ENCODE measurements at regions not wholly inside any gene's neighbourhood (a gene's known extent, or its start where the extent isn't known, plus 50 kb on each side); places are given as distances from the start of the nearest gene placed in this dataset.

- no peak for TF ChIP-seq CTCF (IDR thresholded peaks at IDR 0.05; ENCODE audit: control insufficient read depth, insufficient read depth, low read depth, low read length, missing control alignments)
- DNase-seq (ENCODE audit: low read depth) = no peak
- H3K4me3 ChIP-seq (ENCODE audit: control insufficient read depth, low read depth, low read length) = no peak overlapping the region
Measured at GRCh38 chr2:146997488-146997887, 847.3 kb upstream of the ACVR2A start.

GRCh38 chr2:146994246-146994645 lies 850.6 kb upstream of the ACVR2A start:
- no peak for DNase-seq (ENCODE audit: low read depth)
- H3K4me3 ChIP-seq (ENCODE audit: control insufficient read depth, low read depth, low read length) = no peak overlapping the region
- no peak for TF ChIP-seq CTCF (IDR thresholded peaks at IDR 0.05; ENCODE audit: control insufficient read depth, insufficient read depth, low read depth, low read length, missing control alignments)

GRCh38 chr2:146992466-146992865 lies 852.4 kb upstream of the ACVR2A start:
- DNase-seq (ENCODE audit: low read depth) = no peak
- TF ChIP-seq CTCF (IDR thresholded peaks at IDR 0.05; ENCODE audit: control insufficient read depth, insufficient read depth, low read depth, low read length, missing control alignments) = no peak
- H3K4me3 ChIP-seq (ENCODE audit: control insufficient read depth, low read depth, low read length) = no peak overlapping the region

GRCh38 chr2:146992057-146992456 lies 852.8 kb upstream of the ACVR2A start:
- no peak overlapping the region for H3K4me3 ChIP-seq (ENCODE audit: control insufficient read depth, low read depth, low read length)
- TF ChIP-seq CTCF (IDR thresholded peaks at IDR 0.05; ENCODE audit: control insufficient read depth, insufficient read depth, low read depth, low read length, missing control alignments) = no peak
- no peak for DNase-seq (ENCODE audit: low read depth)

GRCh38 chr2:146990311-146991054 lies 854.3 kb upstream of the ACVR2A start:
- H3K4me3 ChIP-seq (ENCODE audit: control insufficient read depth, low read depth, low read length) = no peak overlapping the region
- DNase-seq (ENCODE audit: low read depth) = no peak
- TF ChIP-seq CTCF (IDR thresholded peaks at IDR 0.05; ENCODE audit: control insufficient read depth, insufficient read depth, low read depth, low read length, missing control alignments) = no peak

GRCh38 chr2:146989741-146990140 lies 855.1 kb upstream of the ACVR2A start:
- TF ChIP-seq CTCF (IDR thresholded peaks at IDR 0.05; ENCODE audit: control insufficient read depth, insufficient read depth, low read depth, low read length, missing control alignments) = no peak
- H3K4me3 ChIP-seq (ENCODE audit: control insufficient read depth, low read depth, low read length) = no peak overlapping the region
- no peak for DNase-seq (ENCODE audit: low read depth)
